ENCODE measurements at regions not wholly inside any gene's neighbourhood (a gene's known extent, or its start where the extent isn't known, plus 50 kb on each side); places are given as distances from the start of the nearest gene placed in this dataset.

GRCh38 chr5:3393920-3394597 is 201.6 kb upstream of the IRX1 start:
- H3K27me3 Mint-ChIP-seq, result no peaks in the 10 kb centered on the region
- 90% methylated on average over 21 of the region's 24 CpGs for WGBS (ENCODE audit: insufficient coverage)
- ATAC-seq (ENCODE audit: low read depth) (no peak), DNase-seq (no peak)
- no peak overlapping the region for H3K27ac ChIP-seq (ENCODE audit: low read length in 2 of 2)
- H3K4me2 ChIP-seq (replicated peaks; ENCODE audit: low read depth, low read length, poor library complexity, severe bottlenecking), result no peak overlapping the region
- H3K9ac ChIP-seq (ENCODE audit: low read length), result no peak overlapping the region
- no peaks in the 10 kb centered on the region for H3K27me3 ChIP-seq (replicated peaks in 1 of 4; ENCODE audit: control extremely low read depth in 1 of 4, control insufficient read depth in 3 of 4, insufficient read depth in 4 of 4, low read length in 3 of 4)
- CTCF ChIA-PET, result no interaction called here
- H2AFZ ChIP-seq (ENCODE audit: insufficient read depth, low read depth, low read length, poor library complexity, severe bottlenecking), result no peak overlapping the region
- intact Hi-C loops (cut with micrococcal nuclease), result no loop called here
- H3K79me2 ChIP-seq (ENCODE audit: control insufficient read depth, insufficient read depth, low read length), result no peaks in the 10 kb centered on the region
- H3K27ac Mint-ChIP-seq, result no peak overlapping the region
- H3K4me1 Mint-ChIP-seq, result no peaks in the 10 kb centered on the region
- no peak overlapping the region for H3K4me3 ChIP-seq (ENCODE audit: control extremely low read depth in 1 of 5, extremely low read depth in 1 of 5, insufficient read depth in 1 of 5, low read depth in 2 of 5, low read length in 4 of 5)
- H3K36me3 ChIP-seq (replicated peaks in 1 of 2; ENCODE audit: control extremely low read depth in 1 of 2, control insufficient read depth in 1 of 2, extremely low read depth in 1 of 2, insufficient read depth in 2 of 2, low read length in 1 of 2), result no peaks in the 10 kb centered on the region
- H3K4me1 ChIP-seq (ENCODE audit: control insufficient read depth in 2 of 2, insufficient read depth in 2 of 2, low read length in 2 of 2), result no peaks in the 10 kb centered on the region
- H3K9me3 ChIP-seq (ENCODE audit: control extremely low read depth in 1 of 3, control insufficient read depth in 2 of 3, insufficient read depth in 1 of 3, low read length in 2 of 3), result peaks cover 0 to 36% (median 0%) of the 10 kb centered on the region in 3 donors
- H3K4me3 Mint-ChIP-seq, result no peak overlapping the region
- no peaks in the 10 kb centered on the region for H3K9me3 Mint-ChIP-seq (ENCODE audit: insufficient read depth)
- no peak for TF ChIP-seq EZH2 (IDR thresholded peaks at IDR 0.05; ENCODE audit: borderline replicate concordance, insufficient read depth, low read depth, low read length, poor library complexity, severe bottlenecking)
- TF ChIP-seq, protein P1, sequence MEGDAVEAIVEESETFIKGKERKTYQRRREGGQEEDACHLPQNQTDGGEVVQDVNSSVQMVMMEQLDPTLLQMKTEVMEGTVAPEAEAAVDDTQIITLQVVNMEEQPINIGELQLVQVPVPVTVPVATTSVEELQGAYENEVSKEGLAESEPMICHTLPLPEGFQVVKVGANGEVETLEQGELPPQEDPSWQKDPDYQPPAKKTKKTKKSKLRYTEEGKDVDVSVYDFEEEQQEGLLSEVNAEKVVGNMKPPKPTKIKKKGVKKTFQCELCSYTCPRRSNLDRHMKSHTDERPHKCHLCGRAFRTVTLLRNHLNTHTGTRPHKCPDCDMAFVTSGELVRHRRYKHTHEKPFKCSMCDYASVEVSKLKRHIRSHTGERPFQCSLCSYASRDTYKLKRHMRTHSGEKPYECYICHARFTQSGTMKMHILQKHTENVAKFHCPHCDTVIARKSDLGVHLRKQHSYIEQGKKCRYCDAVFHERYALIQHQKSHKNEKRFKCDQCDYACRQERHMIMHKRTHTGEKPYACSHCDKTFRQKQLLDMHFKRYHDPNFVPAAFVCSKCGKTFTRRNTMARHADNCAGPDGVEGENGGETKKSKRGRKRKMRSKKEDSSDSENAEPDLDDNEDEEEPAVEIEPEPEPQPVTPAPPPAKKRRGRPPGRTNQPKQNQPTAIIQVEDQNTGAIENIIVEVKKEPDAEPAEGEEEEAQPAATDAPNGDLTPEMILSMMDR (IDR thresholded peaks at IDR 0.05), result no peak
- no peaks in the 10 kb centered on the region for H4K20me1 ChIP-seq (ENCODE audit: control insufficient read depth, insufficient read depth, low read length, poor library complexity, severe bottlenecking)
- POLR2A ChIA-PET, result no interaction called here

GRCh38 chr5:3393122-3393919 is 202.3 kb upstream of the IRX1 start:
- Histone ChIP-seq H4K20me1 (ENCODE audit: control insufficient read depth, insufficient read depth, low read length, poor library complexity, severe bottlenecking) (no peaks in the 10 kb centered on the region), H3K4me3 (ENCODE audit: control extremely low read depth in 1 of 5, extremely low read depth in 1 of 5, insufficient read depth in 1 of 5, low read depth in 2 of 5, low read length in 4 of 5) (no peak overlapping the region), H3K27me3 (replicated peaks in 1 of 4; ENCODE audit: control extremely low read depth in 1 of 4, control insufficient read depth in 3 of 4, insufficient read depth in 4 of 4, low read length in 3 of 4) (no peaks in the 10 kb centered on the region), H3K9me3 (ENCODE audit: control extremely low read depth in 1 of 3, control insufficient read depth in 2 of 3, insufficient read depth in 1 of 3, low read length in 2 of 3) (peaks cover 0 to 36% (median 0%) of the 10 kb centered on the region in 3 donors), H3K9ac (ENCODE audit: low read length) (no peak overlapping the region), H3K27ac (ENCODE audit: low read length in 2 of 2) (no peak overlapping the region), H3K79me2 (ENCODE audit: control insufficient read depth, insufficient read depth, low read length) (no peaks in the 10 kb centered on the region), H3K36me3 (replicated peaks in 1 of 2; ENCODE audit: control extremely low read depth in 1 of 2, control insufficient read depth in 1 of 2, extremely low read depth in 1 of 2, insufficient read depth in 2 of 2, low read length in 1 of 2) (no peaks in the 10 kb centered on the region), H3K4me1 (ENCODE audit: control insufficient read depth in 2 of 2, insufficient read depth in 2 of 2, low read length in 2 of 2) (no peaks in the 10 kb centered on the region), H2AFZ (ENCODE audit: insufficient read depth, low read depth, low read length, poor library complexity, severe bottlenecking) (no peak overlapping the region), H3K4me2 (replicated peaks; ENCODE audit: low read depth, low read length, poor library complexity, severe bottlenecking) (no peak overlapping the region)
- CTCF ChIA-PET, result no interaction called here
- no peak for ATAC-seq (ENCODE audit: low read depth)
- TF ChIP-seq, protein P1 (IDR thresholded peaks at IDR 0.05), result no peak
- TF ChIP-seq EZH2 (IDR thresholded peaks at IDR 0.05; ENCODE audit: borderline replicate concordance, insufficient read depth, low read depth, low read length, poor library complexity, severe bottlenecking), result no peak
- 80% methylated on average over 19 of the region's 27 CpGs for WGBS (ENCODE audit: insufficient coverage)
- Mint-ChIP-seq H3K4me1 (no peaks in the 10 kb centered on the region), H3K27ac (no peak overlapping the region), H3K27me3 (no peaks in the 10 kb centered on the region), H3K4me3 (no peak overlapping the region), H3K9me3 (ENCODE audit: insufficient read depth) (no peaks in the 10 kb centered on the region)
- intact Hi-C loops (cut with micrococcal nuclease), result no loop called here
- no peak for DNase-seq
- POLR2A ChIA-PET, result no interaction called here
